MCF 10A (cell line): ENCODE measurements at regions not wholly inside any gene's neighbourhood (a gene's known extent, or its start where the extent isn't known, plus 50 kb on each side); places are given as distances from the start of the nearest gene placed in this dataset.

Experiments
- BruUV-seq: library from RNA; stranded (reverse); fragments of 400-500 nt; replicated peaks from 2 replicates; lab custom pipeline; 2021; lab: Mats Ljungman, UMichigan
- CTCF ChIA-PET: fragments of 300-600 bp; sonication (Branson Sonifier 250); formaldehyde crosslinking; extraction: SDS; loops from one replicate; lab custom pipeline; 2021; ENCODE audit warnings: antibody characterized with exemption, inconsistent platforms; lab: Yijun Ruan, JAX
- POLR2A ChIA-PET: fragments of 300-600, 350-650 bp; sonication (Branson Sonifier 250); formaldehyde crosslinking; extraction: SDS; loops from one replicate; lab custom pipeline; 2020; ENCODE audit warnings: antibody characterized with exemption, inconsistent platforms; lab: Yijun Ruan, JAX
- DNase-seq: peaks from one replicate; pipeline ENCODE4 v3.0.0-alpha.2; 2018; ENCODE audit not compliant: unreplicated experiment
- H3K27ac Mint-ChIP-seq: one replicate; pipeline ENCODE4 v1.8.0; 2022; ENCODE audit warnings: mild to moderate bottlenecking, low read depth, mixed read lengths; ENCODE audit not compliant: unreplicated experiment
- H3K27me3 Mint-ChIP-seq: one replicate; pipeline ENCODE4 v1.8.0; 2022; ENCODE audit warnings: mixed read lengths; ENCODE audit not compliant: insufficient read depth, unreplicated experiment
- H3K36me3 Mint-ChIP-seq: one replicate; pipeline ENCODE4 v1.8.0; 2022; ENCODE audit warnings: mild to moderate bottlenecking, moderate library complexity, mixed read lengths; ENCODE audit not compliant: insufficient read depth, unreplicated experiment
- H3K4me1 Mint-ChIP-seq: one replicate; pipeline ENCODE4 v1.8.0; 2022; ENCODE audit warnings: mixed read lengths; ENCODE audit not compliant: insufficient read depth, unreplicated experiment
- H3K4me3 Mint-ChIP-seq: one replicate; pipeline ENCODE4 v1.8.0; 2022; ENCODE audit warnings: mild to moderate bottlenecking, moderate library complexity, mixed read lengths; ENCODE audit not compliant: unreplicated experiment
- H3K9me3 Mint-ChIP-seq: one replicate; pipeline ENCODE4 v1.8.0; 2022; ENCODE audit warnings: mixed read lengths; ENCODE audit not compliant: unreplicated experiment
- intact Hi-C: fragments of 100-400 bp; cut with micrococcal nuclease; formaldehyde crosslinking; loops from 2 replicates; pipeline ENCODE4 v1.14.1; 2022
- TF ChIP-seq, protein P1 (sequence below): fragments of 200-600 bp; IDR thresholded peaks from one replicate; pipeline ENCODE4 v1.8.0; 2022; ENCODE audit warnings: antibody characterized with exemption, mild to moderate bottlenecking; ENCODE audit not compliant: unreplicated experiment

DNA sequence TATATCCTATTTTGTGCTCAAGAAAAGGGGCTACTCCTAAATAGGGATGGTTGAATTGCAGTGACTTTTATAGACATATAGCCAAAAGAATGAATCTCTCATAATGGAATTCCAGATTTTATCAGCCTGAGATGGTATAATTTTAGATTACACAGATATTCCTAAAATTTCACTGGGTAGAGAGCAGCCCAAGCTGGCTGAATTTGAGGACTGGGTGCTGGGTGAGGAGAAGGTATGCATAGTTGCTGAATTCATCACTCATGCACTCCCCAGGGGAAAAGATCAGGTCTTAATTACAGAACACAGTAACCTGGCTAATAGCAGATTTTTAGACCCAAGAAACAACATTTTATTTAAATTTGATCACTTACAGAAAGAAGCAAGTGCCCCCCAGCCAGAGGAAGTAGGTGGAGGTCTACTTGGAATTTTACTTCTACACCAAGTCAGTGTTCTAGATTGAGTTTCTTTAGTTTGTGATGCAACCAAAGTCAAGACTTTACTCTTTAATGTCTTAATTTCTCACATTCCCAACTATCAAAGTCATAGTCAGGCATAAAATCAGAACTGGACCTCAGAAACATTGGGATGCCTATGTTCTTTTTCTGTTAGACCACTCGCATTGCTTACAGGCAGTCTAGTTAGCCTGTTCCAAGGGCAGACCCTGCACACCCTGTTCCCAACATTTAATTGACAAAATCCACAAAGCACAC is 337.4 kb upstream of the PODXL start:
- peaks cover 10% of the 10 kb centered on the region for H3K9me3 Mint-ChIP-seq
- H3K4me1 Mint-ChIP-seq, result peaks cover 14% of the 10 kb centered on the region
- DNase-seq, result no peak
- BruUV-seq, result no TSS peak
- no peaks in the 10 kb centered on the region for H3K36me3 Mint-ChIP-seq
- intact Hi-C loops, result no loop called here
- H3K4me3 Mint-ChIP-seq, result no peak overlapping the region
- POLR2A ChIA-PET, result no interaction called here
- no peaks in the 10 kb centered on the region for H3K27me3 Mint-ChIP-seq
- TF ChIP-seq, protein P1, sequence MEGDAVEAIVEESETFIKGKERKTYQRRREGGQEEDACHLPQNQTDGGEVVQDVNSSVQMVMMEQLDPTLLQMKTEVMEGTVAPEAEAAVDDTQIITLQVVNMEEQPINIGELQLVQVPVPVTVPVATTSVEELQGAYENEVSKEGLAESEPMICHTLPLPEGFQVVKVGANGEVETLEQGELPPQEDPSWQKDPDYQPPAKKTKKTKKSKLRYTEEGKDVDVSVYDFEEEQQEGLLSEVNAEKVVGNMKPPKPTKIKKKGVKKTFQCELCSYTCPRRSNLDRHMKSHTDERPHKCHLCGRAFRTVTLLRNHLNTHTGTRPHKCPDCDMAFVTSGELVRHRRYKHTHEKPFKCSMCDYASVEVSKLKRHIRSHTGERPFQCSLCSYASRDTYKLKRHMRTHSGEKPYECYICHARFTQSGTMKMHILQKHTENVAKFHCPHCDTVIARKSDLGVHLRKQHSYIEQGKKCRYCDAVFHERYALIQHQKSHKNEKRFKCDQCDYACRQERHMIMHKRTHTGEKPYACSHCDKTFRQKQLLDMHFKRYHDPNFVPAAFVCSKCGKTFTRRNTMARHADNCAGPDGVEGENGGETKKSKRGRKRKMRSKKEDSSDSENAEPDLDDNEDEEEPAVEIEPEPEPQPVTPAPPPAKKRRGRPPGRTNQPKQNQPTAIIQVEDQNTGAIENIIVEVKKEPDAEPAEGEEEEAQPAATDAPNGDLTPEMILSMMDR, result no peak
- H3K27ac Mint-ChIP-seq, result no peak overlapping the region
- CTCF ChIA-PET, result interaction anchor here (0.6 kb wide), 1 partner anchor 386 kb away, joined by 3 read pairs; no protein-coding TSS in a partner anchor

DNA sequence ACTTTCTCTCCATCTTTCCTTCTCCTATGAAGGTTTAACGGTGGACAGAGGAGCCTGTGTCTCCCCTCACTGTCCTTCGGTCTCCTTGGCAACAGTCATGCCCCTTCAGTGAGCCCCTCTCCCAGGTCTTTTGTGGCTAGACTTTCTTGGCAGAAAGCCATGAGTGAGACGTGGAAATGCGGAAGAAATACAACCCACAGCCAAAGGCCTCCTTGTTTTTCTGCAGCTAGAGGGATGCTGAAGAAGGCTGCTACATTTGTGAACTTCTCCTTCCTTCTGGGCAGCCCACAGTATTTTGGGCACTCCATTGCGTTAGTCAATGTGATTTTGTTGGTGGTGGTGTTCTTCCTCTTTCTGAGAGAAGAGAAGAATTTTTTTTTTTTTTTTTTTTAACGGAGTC is 333.7 kb upstream of the PODXL start:
- CTCF ChIA-PET, result interaction anchor here (0.6 to 1.8 kb wide), 4 partner anchors 8 to 512 kb away, joined by 3 to 6 read pairs (median 3); no protein-coding TSS in a partner anchor
- Mint-ChIP-seq H3K27ac (no peak overlapping the region), H3K4me3 (no peak overlapping the region), H3K36me3 (no peaks in the 10 kb centered on the region), H3K9me3 (peaks cover 20% of the 10 kb centered on the region), H3K4me1 (peaks cover 2% of the 10 kb centered on the region), H3K27me3 (no peaks in the 10 kb centered on the region)
- no TSS peak for BruUV-seq
- no peak for DNase-seq
- intact Hi-C loops, result no loop called here
- TF ChIP-seq, protein P1, result no peak
- POLR2A ChIA-PET, result interaction anchor here (0.6 kb wide), 1 partner anchor 10 kb away, joined by 4 read pairs; no protein-coding TSS in a partner anchor

DNA sequence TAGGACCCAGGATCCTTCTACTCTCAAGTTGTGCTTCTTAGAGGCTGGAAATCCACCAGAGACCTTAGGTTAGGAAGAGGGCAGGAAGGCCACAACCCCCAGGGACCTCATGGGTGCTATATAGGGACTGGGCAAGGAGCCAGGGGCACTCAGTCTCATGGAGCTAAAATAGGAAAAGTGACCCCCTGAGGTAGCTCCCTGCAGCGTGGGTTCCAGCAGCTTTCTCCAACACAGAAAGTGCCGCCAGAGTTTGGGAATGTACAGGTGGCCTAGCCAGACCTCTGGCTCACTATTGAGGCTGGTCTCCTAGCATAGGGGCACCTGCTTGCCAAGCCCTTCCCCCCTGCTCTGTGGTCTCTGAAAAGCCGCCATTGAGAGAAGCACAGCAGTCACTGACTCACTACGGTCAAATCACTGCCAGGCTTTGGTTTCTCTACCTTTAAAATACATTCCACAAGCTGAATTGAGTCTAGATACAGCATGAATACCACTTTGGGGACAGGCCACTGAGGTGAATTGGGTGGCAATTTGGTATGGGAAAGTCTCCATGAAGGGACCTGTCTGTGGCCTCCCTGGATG is 333.2 kb upstream of the PODXL start:
- H3K36me3 Mint-ChIP-seq, result no peaks in the 10 kb centered on the region
- H3K9me3 Mint-ChIP-seq, result peaks cover 14% of the 10 kb centered on the region
- intact Hi-C loops, result no loop called here
- DNase-seq, result no peak
- no peaks in the 10 kb centered on the region for H3K4me1 Mint-ChIP-seq
- BruUV-seq, result no TSS peak
- no peak overlapping the region for H3K4me3 Mint-ChIP-seq
- H3K27ac Mint-ChIP-seq, result no peak overlapping the region
- TF ChIP-seq, protein P1, result no peak
- ChIA-PET POLR2A (no interaction called here), CTCF (interaction anchor here (0.8 to 1.0 kb wide), 2 partner anchors 31 to 55 kb away, joined by 4 read pairs; no protein-coding TSS in a partner anchor)
- no peaks in the 10 kb centered on the region for H3K27me3 Mint-ChIP-seq

DNA sequence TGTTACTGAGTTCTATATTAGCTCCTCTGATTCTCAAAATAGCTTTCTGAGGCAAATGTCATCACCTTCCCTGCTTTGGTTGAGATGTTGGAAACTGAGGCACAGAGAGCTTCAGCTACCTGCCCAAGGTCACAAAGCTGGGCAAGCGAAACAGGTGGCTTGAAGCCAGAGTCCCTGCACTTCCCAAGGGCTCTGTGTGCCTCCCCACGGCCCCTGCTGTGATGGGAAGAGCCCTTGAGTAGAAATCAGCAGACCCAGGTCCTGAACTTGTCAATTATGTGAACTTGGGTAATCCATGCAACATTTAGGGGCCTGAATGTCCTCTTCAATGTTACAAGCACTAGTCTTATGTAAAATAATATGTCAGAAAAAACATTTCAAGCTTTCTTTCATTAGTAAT is 327.3 kb upstream of the PODXL start:
- Mint-ChIP-seq H3K9me3 (peaks cover 20% of the 10 kb centered on the region), H3K4me1 (no peaks in the 10 kb centered on the region), H3K27me3 (no peaks in the 10 kb centered on the region), H3K27ac (no peak overlapping the region), H3K36me3 (no peaks in the 10 kb centered on the region), H3K4me3 (no peak overlapping the region)
- intact Hi-C loops, result no loop called here
- BruUV-seq, result no TSS peak
- POLR2A ChIA-PET, result interaction anchor here (1.7 kb wide), 1 partner anchor 13 kb away, joined by 5 read pairs; no protein-coding TSS in a partner anchor
- CTCF ChIA-PET, result interaction anchor here (0.6 to 2.1 kb wide), 3 partner anchors 25 to 816 kb away, joined by 3 to 7 read pairs (median 3); no protein-coding TSS in a partner anchor
- no peak for DNase-seq
- TF ChIP-seq, protein P1, result no peak
